HCT116 (cell line): ENCODE measurements at regions not wholly inside any gene's neighbourhood (a gene's known extent, or its start where the extent isn't known, plus 50 kb on each side); places are given as distances from the start of the nearest gene placed in this dataset.

Source experiments
- ATAC-seq: fragments of 200-7000 bp; cut with Tn5 transposase; 2 replicates; pipeline ENCODE4 v1.9.1; 2020; ENCODE audit warnings: mild to moderate bottlenecking, moderate library complexity
- BruUV-seq: library from RNA; stranded (reverse); fragments of 400-500 nt; replicated peaks from 2 replicates; lab custom pipeline; 2021; lab: Mats Ljungman, UMichigan
- CTCF ChIA-PET: fragments of 300-600 bp; sonication (Branson Sonifier 250); formaldehyde crosslinking; loops from one replicate; lab custom pipeline; 2021; ENCODE audit warnings: antibody characterized with exemption; lab: Charles Lee
- POLR2A ChIA-PET: fragments of 300-600, 350-600 bp; sonication (Branson Sonifier 250); formaldehyde crosslinking; loops from one replicate; lab custom pipeline; 2021; ENCODE audit warnings: antibody characterized with exemption; lab: Charles Lee
- RAD21 ChIA-PET, 2 experiments: fragments of 300-600 bp; sonication (Branson Sonifier 250); formaldehyde crosslinking; loops; one replicate each; lab custom pipeline; 2023; ENCODE audit warnings: low total read pairs in 2 of 2; ENCODE audit not compliant: uncharacterized antibody in 2 of 2, unreplicated experiment in 2 of 2, low non-redundant PET in 1 of 2; lab: Charles Lee
- DNase-seq: peaks from one replicate; pipeline ENCODE4 v3.0.0-alpha.2; 2010; ENCODE audit warnings: low read depth, low spot score
- H2AFZ ChIP-seq: fragments of 200-600 bp; shearing (Covaris generic), sonication (generic); 2 replicates; pipeline ENCODE4 v1.6.1; 2017; ENCODE audit warnings: low read depth, mixed run types, mixed read lengths, antibody characterized with exemption, low read length; ENCODE audit not compliant: poor library complexity, severe bottlenecking
- H3K27ac ChIP-seq: 2 replicates; pipeline ENCODE4 v1.5.1; 2012; ENCODE audit warnings: low read depth, low read length
- H3K27me3 ChIP-seq: fragments of 200-600 bp; sonication (generic); 2 replicates; pipeline ENCODE4 v1.6.1; 2016; ENCODE audit warnings: mixed run types, low read length, mixed read lengths; ENCODE audit not compliant: insufficient read depth
- H3K36me3 ChIP-seq, 2 experiments: fragments of 200-500 bp in 1 of 2; fragments of 200-600 bp in 1 of 2; sonication (Bioruptor generic) in 1 of 2; sonication (generic) in 1 of 2; 2 replicates each; pipeline versions ENCODE4 v1.5.1 to v1.6.1; 2014 to 2016; ENCODE audit warnings: low read length in 2 of 2, inconsistent platforms in 1 of 2, mixed read lengths in 1 of 2, mixed run types in 1 of 2; ENCODE audit not compliant: insufficient read depth in 2 of 2, control insufficient read depth in 1 of 2
- H3K4me1 ChIP-seq, 2 experiments: fragments of 200-600 bp in 1 of 2; sonication (generic) in 1 of 2; 2 replicates each; pipeline versions ENCODE4 v1.5.1 to v1.6.1; 2012 to 2017; ENCODE audit warnings: low read length in 2 of 2, inconsistent platforms in 1 of 2, mild to moderate bottlenecking in 1 of 2, mixed read lengths in 1 of 2, mixed run types in 1 of 2, moderate library complexity in 1 of 2; ENCODE audit not compliant: insufficient read depth in 2 of 2, control insufficient read depth in 1 of 2
- H3K4me2 ChIP-seq: fragments of 200-600 bp; sonication (generic); 2 replicates; pipeline ENCODE4 v1.6.1; 2017; ENCODE audit warnings: mixed run types, low read length, mixed read lengths
- H3K4me3 ChIP-seq, 2 experiments: fragments of 200-600 bp in 1 of 2; sonication (generic) in 1 of 2; replicated peaks in 1 of 2; 2 replicates each; pipeline ENCODE4 v1.5.1; 2011 to 2016; ENCODE audit warnings: low read length in 2 of 2, control low read depth in 1 of 2, low read depth in 1 of 2, mild to moderate bottlenecking in 1 of 2, mixed read lengths in 1 of 2, mixed run types in 1 of 2
- H3K79me2 ChIP-seq: fragments of 200-600 bp; sonication (generic); 2 replicates; pipeline ENCODE4 v1.6.1; 2017; ENCODE audit warnings: mild to moderate bottlenecking, mixed run types, low read length, moderate library complexity, mixed read lengths; ENCODE audit not compliant: insufficient read depth
- H3K9ac ChIP-seq: fragments of 200-600 bp; sonication (generic); 2 replicates; pipeline ENCODE4 v1.6.1; 2016; ENCODE audit warnings: low read length, mixed read lengths
- H3K9me2 ChIP-seq: fragments of 200-600 bp; sonication (generic), shearing (Covaris generic); 2 replicates; pipeline ENCODE4 v1.6.1; 2017; ENCODE audit warnings: mixed run types, mild to moderate bottlenecking, moderate library complexity; ENCODE audit not compliant: insufficient read depth
- H3K9me3 ChIP-seq, 2 experiments: fragments of 200-500 bp in 1 of 2; fragments of 200-600 bp in 1 of 2; sonication (Bioruptor generic) in 1 of 2; sonication (generic) in 1 of 2; 2 replicates each; pipeline ENCODE4 v1.6.1; 2014 to 2017; ENCODE audit warnings: low read length in 2 of 2, mixed read lengths in 2 of 2, inconsistent platforms in 1 of 2, low read depth in 1 of 2, mild to moderate bottlenecking in 1 of 2, mixed run types in 1 of 2, moderate library complexity in 1 of 2; ENCODE audit not compliant: control insufficient read depth in 1 of 2, insufficient read depth in 1 of 2
- H4K20me1 ChIP-seq: fragments of 200-600 bp; sonication (generic), shearing (Covaris generic); 2 replicates; pipeline ENCODE4 v1.6.1; 2017; ENCODE audit warnings: mixed run types, mild to moderate bottlenecking, moderate library complexity; ENCODE audit not compliant: insufficient read depth
- CBX3 ChIP-seq: IDR thresholded peaks from 2 replicates; pipeline ENCODE4 v1.6.1; 2012; ENCODE audit warnings: low read depth
- CEBPB ChIP-seq: IDR thresholded peaks from 2 replicates; pipeline ENCODE4 v1.6.1; 2012; ENCODE audit warnings: low read depth
- EGR1 ChIP-seq: IDR thresholded peaks from 2 replicates; pipeline ENCODE4 v1.6.1; 2012; ENCODE audit warnings: low read depth
- EZH2 ChIP-seq: fragments of 200-600 bp; sonication (generic); IDR thresholded peaks from 2 replicates; pipeline ENCODE4 v1.6.1; 2017; ENCODE audit warnings: antibody characterized with exemption, mixed run types
- EZH2phosphoT487 ChIP-seq: fragments of 200-600 bp; IDR thresholded peaks from 2 replicates; pipeline ENCODE4 v1.6.1; 2018; ENCODE audit warnings: antibody characterized with exemption, borderline replicate concordance
- FOSL1 ChIP-seq: IDR thresholded peaks from 2 replicates; pipeline ENCODE4 v1.6.1; 2012; ENCODE audit warnings: low read depth
- JUND ChIP-seq: IDR thresholded peaks from 2 replicates; pipeline ENCODE4 v1.6.1; 2012
- POLR2A ChIP-seq: IDR thresholded peaks from 2 replicates; pipeline ENCODE4 v1.7.0; 2011; ENCODE audit warnings: borderline replicate concordance; ENCODE audit not compliant: insufficient read depth, insufficient read length; ENCODE audit errors: extremely low read depth
- REST ChIP-seq: IDR thresholded peaks from 2 replicates; pipeline ENCODE4 v1.6.1; 2012; ENCODE audit warnings: low read depth
- SIN3A ChIP-seq: IDR thresholded peaks from 2 replicates; pipeline ENCODE4 v1.6.1; 2012; ENCODE audit warnings: low read depth
- TCF7L2 ChIP-seq: IDR thresholded peaks from 2 replicates; pipeline ENCODE4 v1.7.0; 2011; ENCODE audit warnings: borderline replicate concordance, inconsistent platforms; ENCODE audit not compliant: insufficient read depth, insufficient read length; ENCODE audit errors: extremely low read depth
- intact Hi-C: fragments of 100-400 bp; cut with micrococcal nuclease; formaldehyde crosslinking; loops from 2 replicates; pipeline ENCODE4 v1.10.0; 2022

GRCh38 chr6:142544199-142544838, 242.5 kb downstream of the ADGRG6 start:
- H4K20me1 ChIP-seq = no peaks in the 10 kb centered on the region
- ChIA-PET CTCF (interaction anchor here (1.4 kb wide), 1 partner anchor 70 kb away, joined by 6 read pairs; no protein-coding TSS in a partner anchor), RAD21 (no interaction called here), POLR2A (no interaction called here)
- no peaks in the 10 kb centered on the region for H3K36me3 ChIP-seq
- no peak for DNase-seq
- H3K9ac ChIP-seq = no peak overlapping the region
- H3K79me2 ChIP-seq = no peaks in the 10 kb centered on the region
- no TSS peak for BruUV-seq
- H3K4me2 ChIP-seq = no peak overlapping the region
- H3K9me2 ChIP-seq = no peaks in the 10 kb centered on the region; the same call in 1 of the 2 replicates
- H3K27ac ChIP-seq = no peak overlapping the region
- intact Hi-C loops = no loop called here
- ATAC-seq = no peak
- no peaks in the 10 kb centered on the region for H3K9me3 ChIP-seq
- no peak for TF ChIP-seq EGR1
- H3K4me3 ChIP-seq = no peak overlapping the region
- no peaks in the 10 kb centered on the region for H3K27me3 ChIP-seq
- H3K4me1 ChIP-seq = peaks cover 4 to 15% of the 10 kb centered on the region in 2 experiments; a peak in 3 of 4 replicates
- H2AFZ ChIP-seq = peak overlapping the region; percentile 29

- no peaks in the 10 kb centered on the region; the same call in 1 of the 2 replicates for H3K9me2 ChIP-seq
- no peaks in the 10 kb centered on the region for H3K79me2 ChIP-seq
- H3K4me3 ChIP-seq = no peak overlapping the region
- BruUV-seq = no TSS peak
- no peak overlapping the region for H2AFZ ChIP-seq
- H3K27me3 ChIP-seq = no peaks in the 10 kb centered on the region
- peaks cover 4 to 15% of the 10 kb centered on the region in 2 experiments; a peak in 3 of 4 replicates for H3K4me1 ChIP-seq
- H3K9ac ChIP-seq = no peak overlapping the region
- no peak for DNase-seq
- H3K9me3 ChIP-seq = no peaks in the 10 kb centered on the region
- H3K27ac ChIP-seq = no peak overlapping the region
- H3K36me3 ChIP-seq = no peaks in the 10 kb centered on the region
- ATAC-seq = no peak
- no peaks in the 10 kb centered on the region for H4K20me1 ChIP-seq
- CTCF ChIA-PET = interaction anchor here (1.4 kb wide), 1 partner anchor 70 kb away, joined by 6 read pairs; no protein-coding TSS in a partner anchor
- intact Hi-C loops = no loop called here
- TF ChIP-seq SIN3A (no peak), JUND (no peak), REST (no peak), POLR2A (no peak), EZH2 (no peak), FOSL1 (no peak), CEBPB (no peak), TCF7L2 (no peak), EZH2phosphoT487 (no peak), CBX3 (no peak)
- no peak overlapping the region for H3K4me2 ChIP-seq
- POLR2A ChIA-PET = no interaction called here
- RAD21 ChIA-PET = no interaction called here
Measured at GRCh38 chr6:142545147-142545546, 243.3 kb downstream of the ADGRG6 start.
